ENCODE measurements at regions not wholly inside any gene's neighbourhood (a gene's known extent, or its start where the extent isn't known, plus 50 kb on each side); places are given as distances from the start of the nearest gene placed in this dataset.

DNA sequence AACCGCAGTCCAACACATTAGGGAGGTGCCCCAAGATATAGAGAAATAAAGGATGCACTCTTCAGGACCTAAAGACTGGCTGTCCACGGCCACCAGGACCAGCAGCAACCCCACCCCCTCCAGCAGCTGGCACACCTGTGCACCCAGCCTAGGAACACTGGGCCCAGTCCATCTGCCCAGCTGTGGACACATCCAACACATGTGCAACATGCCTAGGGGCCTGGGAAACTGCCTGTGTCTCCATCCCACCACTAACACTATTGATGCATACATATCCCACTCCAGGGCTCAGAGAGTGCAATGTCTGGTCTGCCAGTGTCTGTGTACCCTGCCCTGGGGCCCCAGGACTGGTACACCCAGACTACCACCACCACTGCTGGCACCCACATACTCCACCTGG is 1781.3 kb downstream of the MAT2B start:
- Histone ChIP-seq H3K4me3 (no peak overlapping the region), H3K4me1 (no peaks in the 10 kb centered on the region), H3K27me3 (no peaks in the 10 kb centered on the region), H3K27ac (no peak overlapping the region), H3K36me3 (no peaks in the 10 kb centered on the region), H3K9me3 (no peaks in the 10 kb centered on the region)
- ATAC-seq (peak in 1 of 4 donors; percentile 21), DNase-seq (no peak)
- WGBS (ENCODE audit: insufficient coverage, low coverage, low lambda C conversion rate, missing lambda C conversion rate), result 40% methylated on average over 1 of the region's 2 CpGs
- intact Hi-C loops (cut with DNase I), result no loop called here
- TF ChIP-seq, protein P1, sequence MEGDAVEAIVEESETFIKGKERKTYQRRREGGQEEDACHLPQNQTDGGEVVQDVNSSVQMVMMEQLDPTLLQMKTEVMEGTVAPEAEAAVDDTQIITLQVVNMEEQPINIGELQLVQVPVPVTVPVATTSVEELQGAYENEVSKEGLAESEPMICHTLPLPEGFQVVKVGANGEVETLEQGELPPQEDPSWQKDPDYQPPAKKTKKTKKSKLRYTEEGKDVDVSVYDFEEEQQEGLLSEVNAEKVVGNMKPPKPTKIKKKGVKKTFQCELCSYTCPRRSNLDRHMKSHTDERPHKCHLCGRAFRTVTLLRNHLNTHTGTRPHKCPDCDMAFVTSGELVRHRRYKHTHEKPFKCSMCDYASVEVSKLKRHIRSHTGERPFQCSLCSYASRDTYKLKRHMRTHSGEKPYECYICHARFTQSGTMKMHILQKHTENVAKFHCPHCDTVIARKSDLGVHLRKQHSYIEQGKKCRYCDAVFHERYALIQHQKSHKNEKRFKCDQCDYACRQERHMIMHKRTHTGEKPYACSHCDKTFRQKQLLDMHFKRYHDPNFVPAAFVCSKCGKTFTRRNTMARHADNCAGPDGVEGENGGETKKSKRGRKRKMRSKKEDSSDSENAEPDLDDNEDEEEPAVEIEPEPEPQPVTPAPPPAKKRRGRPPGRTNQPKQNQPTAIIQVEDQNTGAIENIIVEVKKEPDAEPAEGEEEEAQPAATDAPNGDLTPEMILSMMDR (IDR thresholded peaks at IDR 0.05), result no peak
- no peak for TF ChIP-seq POLR2A (IDR thresholded peaks at IDR 0.05)

DNA sequence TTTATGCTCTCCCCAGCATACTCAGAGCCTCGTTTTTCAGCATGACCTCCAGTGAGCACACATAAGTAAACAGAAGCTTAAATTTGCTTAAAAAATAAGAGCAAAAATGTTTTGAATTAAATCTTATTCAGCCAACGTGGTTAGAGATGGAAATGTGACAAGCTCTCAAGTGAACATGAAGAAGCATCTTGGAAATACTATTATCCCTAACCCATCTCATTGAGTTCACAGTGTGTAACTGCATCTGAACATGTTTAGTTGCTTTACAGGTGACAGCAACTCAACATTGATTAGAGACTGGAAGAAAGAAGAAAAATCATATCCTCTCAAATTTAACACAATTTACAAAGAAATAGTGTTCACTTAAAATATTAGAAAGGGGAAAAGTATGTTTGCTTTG is 1785.1 kb downstream of the MAT2B start:
- DNase-seq (no peak), ATAC-seq (no peak)
- no peaks in the 10 kb centered on the region for H3K9me3 ChIP-seq
- TF ChIP-seq, protein P1 (IDR thresholded peaks at IDR 0.05), result no peak
- no peak for TF ChIP-seq POLR2A (IDR thresholded peaks at IDR 0.05)
- no peak overlapping the region for H3K4me3 ChIP-seq
- H3K27ac ChIP-seq, result no peak overlapping the region
- H3K4me1 ChIP-seq, result no peaks in the 10 kb centered on the region
- no peaks in the 10 kb centered on the region for H3K27me3 ChIP-seq
- intact Hi-C loops (cut with DNase I), result no loop called here
- no peaks in the 10 kb centered on the region for H3K36me3 ChIP-seq
- 26% methylated on average over 2 of the region's 2 CpGs for WGBS (ENCODE audit: insufficient coverage, low coverage, low lambda C conversion rate, missing lambda C conversion rate)

DNA sequence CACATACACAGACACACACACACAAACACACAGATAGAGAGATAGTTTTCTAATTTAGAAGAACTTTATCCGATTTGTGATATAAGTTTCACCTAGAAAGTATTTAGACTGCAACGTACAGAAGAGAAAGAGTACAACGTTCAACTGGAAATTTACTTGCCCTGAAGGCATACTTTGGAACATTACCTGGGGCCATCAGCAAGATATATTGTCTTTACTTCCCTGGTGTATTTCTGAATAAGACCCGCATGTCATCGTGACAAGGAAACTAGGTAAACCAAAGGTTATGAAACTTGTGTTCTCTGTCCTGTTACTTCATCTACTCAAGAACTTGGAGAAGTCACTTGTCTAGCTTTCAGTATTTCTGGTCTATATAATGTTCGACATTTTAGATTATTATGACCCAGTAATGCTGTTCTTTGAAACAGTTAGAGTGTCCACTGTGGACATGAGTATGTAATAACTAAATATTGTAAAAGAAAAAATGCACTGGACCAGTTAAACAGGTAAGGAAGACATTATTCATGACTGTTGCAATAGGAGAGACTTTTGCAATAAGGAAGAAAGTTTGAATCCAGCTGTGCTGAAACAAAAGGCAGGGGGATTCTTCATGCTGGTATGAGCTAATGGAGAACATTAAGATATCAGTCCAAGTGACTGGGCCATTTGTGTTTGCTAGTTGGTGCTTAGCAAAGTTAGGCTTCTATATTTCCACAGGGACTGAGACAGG is 1791.1 kb downstream of the MAT2B start:
- Histone ChIP-seq H3K36me3 (no peaks in the 10 kb centered on the region), H3K4me3 (no peak overlapping the region), H3K27ac (no peak overlapping the region), H3K27me3 (no peaks in the 10 kb centered on the region), H3K4me1 (no peaks in the 10 kb centered on the region), H3K9me3 (no peaks in the 10 kb centered on the region)
- TF ChIP-seq, protein P1 (IDR thresholded peaks at IDR 0.05), result no peak
- TF ChIP-seq POLR2A (IDR thresholded peaks at IDR 0.05), result no peak
- no peak for ATAC-seq
- DNase-seq, result no peak
- WGBS (ENCODE audit: insufficient coverage, low coverage, low lambda C conversion rate, missing lambda C conversion rate), result 52% methylated on average over 6 of the region's 6 CpGs
- intact Hi-C loops (cut with DNase I), result no loop called here

DNA sequence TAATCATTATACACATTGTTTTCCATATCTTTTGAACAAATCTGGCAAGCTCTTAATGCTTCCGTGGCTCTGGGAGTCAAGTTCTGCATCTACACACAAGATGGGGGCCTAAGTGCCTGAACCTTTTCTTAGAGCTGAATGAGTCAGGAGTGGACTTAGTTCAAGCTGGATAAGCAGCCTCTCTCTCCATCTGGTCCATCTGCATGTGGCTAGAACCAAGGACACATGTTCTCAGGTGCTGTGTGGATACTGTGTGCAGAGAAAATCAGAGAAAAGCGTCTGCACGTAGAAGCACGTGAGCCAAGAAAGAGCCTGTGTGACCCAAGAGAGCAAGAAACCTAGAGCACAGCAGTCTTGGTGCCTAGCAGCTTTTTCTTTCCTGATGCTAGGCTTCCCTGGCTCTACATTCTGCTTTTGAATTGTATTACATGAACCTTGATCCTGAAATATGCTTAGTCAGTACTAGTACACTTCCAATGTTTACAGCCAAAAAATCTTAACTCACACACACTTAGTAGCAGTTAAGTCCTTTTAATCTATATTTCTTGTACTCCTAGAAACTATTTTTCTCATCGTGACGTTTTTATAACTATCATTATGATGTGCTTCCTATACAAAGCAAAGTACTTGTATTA is 1798.9 kb downstream of the MAT2B start:
- intact Hi-C loops (cut with DNase I), result no loop called here
- DNase-seq, result no peak
- no peak overlapping the region for H3K4me3 ChIP-seq
- H3K9me3 ChIP-seq, result no peaks in the 10 kb centered on the region
- no peaks in the 10 kb centered on the region for H3K36me3 ChIP-seq
- no peaks in the 10 kb centered on the region for H3K4me1 ChIP-seq
- 62% methylated on average over 5 of the region's 6 CpGs for WGBS (ENCODE audit: insufficient coverage, low coverage, low lambda C conversion rate, missing lambda C conversion rate)
- no peak for ATAC-seq
- no peaks in the 10 kb centered on the region for H3K27me3 ChIP-seq
- no peak overlapping the region for H3K27ac ChIP-seq
- TF ChIP-seq, protein P1 (IDR thresholded peaks at IDR 0.05), result no peak
- TF ChIP-seq POLR2A (IDR thresholded peaks at IDR 0.05), result no peak
